Muscle of leg (tissue), 3 donors: ENCODE measurements at regions not wholly inside any gene's neighbourhood (a gene's known extent, or its start where the extent isn't known, plus 50 kb on each side); places are given as distances from the start of the nearest gene placed in this dataset.

Experiments
- DNase-seq: peaks from one replicate; pipeline ENCODE4 v3.0.0; 2013
- H3K27ac ChIP-seq: one replicate; pipeline ENCODE4 v1.5.1; 2013; ENCODE audit warnings: mild to moderate bottlenecking, low read length, control low read depth
- H3K27me3 ChIP-seq: one replicate; pipeline ENCODE4 v1.6.1; 2013; ENCODE audit warnings: low read length; ENCODE audit not compliant: control insufficient read depth, insufficient read depth
- H3K36me3 ChIP-seq: one replicate; pipeline ENCODE4 v1.6.1; 2013; ENCODE audit warnings: low read length; ENCODE audit not compliant: control insufficient read depth, insufficient read depth
- H3K4me1 ChIP-seq: one replicate; pipeline ENCODE4 v1.6.1; 2013; ENCODE audit warnings: low read length; ENCODE audit not compliant: control insufficient read depth, insufficient read depth
- H3K4me3 ChIP-seq: one replicate; pipeline ENCODE4 v1.5.1; 2013; ENCODE audit warnings: low read length, control low read depth
- H3K9me3 ChIP-seq: replicated peaks from 2 replicates; pipeline ENCODE4 v1.6.1; 2013; ENCODE audit warnings: low read depth, low read length; ENCODE audit not compliant: control insufficient read depth
- whole genome bisulfite sequencing: methylation state at CpG from one replicate; pipeline ENCODE4 v1.1.5; 2013; ENCODE audit warnings: missing lambda C conversion rate; ENCODE audit not compliant: insufficient coverage; 5-methylcytosine and 5-hydroxymethylcytosine counted together

DNA sequence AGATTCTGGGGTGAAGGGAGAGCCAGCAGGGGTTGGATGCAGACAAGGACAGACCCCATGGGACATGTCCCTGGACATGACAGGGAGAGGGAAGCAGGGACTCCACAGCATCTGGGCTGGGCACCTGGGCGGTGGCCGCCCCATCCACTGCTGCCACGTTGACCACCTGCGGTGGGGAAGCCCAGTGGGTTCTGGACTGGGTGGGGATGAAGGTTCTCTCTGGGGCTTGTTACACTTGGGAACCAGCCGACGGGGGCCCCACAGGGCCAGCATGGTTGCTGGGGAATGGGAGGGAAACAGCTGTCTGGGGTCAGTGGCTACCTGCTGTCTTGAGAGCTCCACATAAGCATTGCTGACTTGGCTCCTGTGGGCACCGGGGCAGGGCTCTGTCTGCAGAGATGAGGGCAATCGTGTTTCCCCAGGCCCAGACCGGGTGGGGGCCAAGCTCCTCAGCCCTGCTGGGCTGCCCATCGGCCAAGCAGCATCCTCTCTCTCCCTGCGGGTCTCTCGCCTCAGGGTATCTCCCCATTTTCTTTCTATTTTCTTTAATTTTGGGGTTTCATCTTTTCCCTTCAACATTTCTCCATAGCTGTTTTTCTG is 443.6 kb upstream of the PFKP start:
- no peak for DNase-seq
- H3K4me1 ChIP-seq = no peaks in the 10 kb centered on the region
- H3K27ac ChIP-seq = no peak overlapping the region
- H3K36me3 ChIP-seq = no peaks in the 10 kb centered on the region
- WGBS = 89% methylated on average over 6 of the region's 12 CpGs
- no peaks in the 10 kb centered on the region for H3K27me3 ChIP-seq
- no peak overlapping the region for H3K4me3 ChIP-seq
- H3K9me3 ChIP-seq = no peaks in the 10 kb centered on the region

GRCh38 chr10:2620827-2621521 is 446.4 kb upstream of the PFKP start:
- Histone ChIP-seq H3K9me3 (no peaks in the 10 kb centered on the region), H3K27me3 (no peaks in the 10 kb centered on the region), H3K27ac (no peak overlapping the region), H3K36me3 (no peaks in the 10 kb centered on the region), H3K4me1 (no peaks in the 10 kb centered on the region), H3K4me3 (no peak overlapping the region)
- 100% methylated on average over 2 of the region's 5 CpGs for WGBS
- DNase-seq = no peak

GRCh38 chr10:2619916-2620315 is 447.4 kb upstream of the PFKP start:
- no peak overlapping the region for H3K27ac ChIP-seq
- peak; percentile 7 for DNase-seq
- H3K36me3 ChIP-seq = no peaks in the 10 kb centered on the region
- H3K27me3 ChIP-seq = no peaks in the 10 kb centered on the region
- no CpG with 5 or more reads among the region's 4 CpGs for WGBS
- H3K4me1 ChIP-seq = no peaks in the 10 kb centered on the region
- no peaks in the 10 kb centered on the region for H3K9me3 ChIP-seq
- H3K4me3 ChIP-seq = no peak overlapping the region

GRCh38 chr10:2619472-2619871 is 447.9 kb upstream of the PFKP start:
- Histone ChIP-seq H3K36me3 (no peaks in the 10 kb centered on the region), H3K4me3 (no peak overlapping the region), H3K9me3 (no peaks in the 10 kb centered on the region), H3K27ac (no peak overlapping the region), H3K4me1 (no peaks in the 10 kb centered on the region), H3K27me3 (no peaks in the 10 kb centered on the region)
- peak; percentile 60 for DNase-seq
- WGBS = 0% methylated on average over 2 of the region's 4 CpGs

DNA sequence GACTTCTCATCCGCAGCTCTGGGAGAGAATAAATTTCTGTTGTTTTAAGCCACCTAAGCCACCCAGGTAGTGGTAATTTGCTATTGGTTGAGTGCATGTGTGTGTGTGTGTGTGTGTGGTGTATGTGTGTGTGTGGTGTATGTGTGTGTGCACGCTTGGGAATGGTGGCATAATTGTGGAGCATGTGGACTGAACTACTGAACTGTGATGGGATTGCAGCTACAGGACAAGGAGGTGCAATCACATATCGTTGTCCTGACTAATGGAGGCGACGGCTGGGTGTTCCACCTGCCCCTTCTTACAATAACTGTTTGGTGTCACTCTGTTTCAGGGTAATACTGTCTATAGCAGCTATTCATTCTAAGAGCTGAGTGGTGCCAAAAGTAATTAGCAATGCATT is 448.7 kb upstream of the PFKP start:
- H3K4me1 ChIP-seq = no peaks in the 10 kb centered on the region
- no peaks in the 10 kb centered on the region for H3K27me3 ChIP-seq
- no peak for DNase-seq
- H3K27ac ChIP-seq = no peak overlapping the region
- no peaks in the 10 kb centered on the region for H3K9me3 ChIP-seq
- WGBS = 66% methylated on average over 2 of the region's 5 CpGs
- H3K4me3 ChIP-seq = no peak overlapping the region
- H3K36me3 ChIP-seq = no peaks in the 10 kb centered on the region

DNA sequence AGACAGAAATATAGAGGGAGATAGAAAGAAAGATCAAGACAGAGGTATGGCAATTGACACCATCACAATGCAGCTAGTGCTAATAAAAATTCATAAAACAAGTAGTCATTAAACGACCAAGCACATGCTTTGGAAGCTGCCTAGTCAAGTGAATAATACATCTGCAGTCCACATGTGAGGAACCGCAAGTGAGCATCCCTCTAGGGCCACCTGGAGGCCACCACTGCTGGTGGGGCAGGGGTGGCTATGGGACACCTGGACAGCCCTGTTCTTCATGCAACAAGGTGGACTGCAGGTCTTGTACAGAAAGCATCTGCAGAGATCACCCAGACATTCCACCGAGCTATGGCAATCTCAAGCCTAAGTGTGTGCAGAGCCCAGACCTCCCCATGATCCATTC is 451.1 kb upstream of the PFKP start:
- Histone ChIP-seq H3K27ac (no peak overlapping the region), H3K4me3 (no peak overlapping the region), H3K4me1 (no peaks in the 10 kb centered on the region), H3K36me3 (no peaks in the 10 kb centered on the region), H3K9me3 (no peaks in the 10 kb centered on the region), H3K27me3 (no peaks in the 10 kb centered on the region)
- DNase-seq = no peak
- WGBS = 92% methylated on average over 2 of the region's 3 CpGs

DNA sequence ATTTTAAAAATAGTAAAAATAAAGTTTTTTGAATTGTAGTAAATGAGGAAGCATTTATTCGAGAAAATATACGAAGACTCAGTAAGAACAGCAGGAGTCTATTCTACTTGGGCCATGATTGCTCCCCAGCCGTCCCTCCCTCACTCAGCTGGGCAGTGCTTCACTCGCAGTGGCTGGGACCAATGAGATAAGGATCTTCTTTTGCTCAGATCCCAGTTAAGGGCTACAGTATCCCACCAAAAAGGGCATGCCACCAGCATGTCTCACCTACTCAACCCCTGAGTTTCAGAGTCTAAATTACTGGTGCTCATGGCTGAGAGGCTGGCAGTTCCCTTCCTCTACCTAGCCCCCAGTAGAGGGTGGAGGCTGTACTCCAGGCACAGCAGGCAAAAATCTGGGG is 455.7 kb upstream of the PFKP start:
- no peaks in the 10 kb centered on the region for H3K9me3 ChIP-seq
- H3K4me1 ChIP-seq = no peaks in the 10 kb centered on the region
- no peak overlapping the region for H3K27ac ChIP-seq
- no peak for DNase-seq
- no peaks in the 10 kb centered on the region for H3K36me3 ChIP-seq
- WGBS = 63% methylated on average over 3 of the region's 4 CpGs
- no peaks in the 10 kb centered on the region for H3K27me3 ChIP-seq
- H3K4me3 ChIP-seq = no peak overlapping the region

DNA sequence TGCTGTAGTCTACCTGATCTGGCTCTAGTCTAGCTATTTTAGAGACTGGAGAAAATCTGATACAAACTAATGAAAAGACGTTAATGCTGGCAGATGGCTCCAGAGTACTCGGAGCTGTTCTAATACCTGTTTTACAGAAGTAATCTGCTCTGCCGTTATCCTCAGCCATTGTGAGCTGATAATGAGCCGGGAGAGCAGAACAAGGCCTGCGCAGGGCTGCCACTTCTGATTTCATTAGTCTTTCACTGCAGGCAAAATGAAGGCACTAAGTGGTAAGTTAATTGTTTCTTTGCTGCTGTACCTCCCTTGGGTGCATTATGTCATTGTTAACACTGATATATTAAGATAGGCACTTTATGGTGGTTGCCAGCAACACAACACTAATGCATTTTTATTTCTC is 456.4 kb upstream of the PFKP start:
- Histone ChIP-seq H3K27ac (no peak overlapping the region), H3K4me1 (no peaks in the 10 kb centered on the region), H3K9me3 (no peaks in the 10 kb centered on the region), H3K4me3 (no peak overlapping the region), H3K36me3 (no peaks in the 10 kb centered on the region), H3K27me3 (no peaks in the 10 kb centered on the region)
- no peak for DNase-seq
- WGBS = 56% methylated on average over 3 of the region's 5 CpGs

- DNase-seq = no peak
- no peak overlapping the region for H3K4me3 ChIP-seq
- H3K36me3 ChIP-seq = no peaks in the 10 kb centered on the region
- WGBS = no CpG with 5 or more reads among the region's 3 CpGs
- no peaks in the 10 kb centered on the region for H3K4me1 ChIP-seq
- H3K9me3 ChIP-seq = no peaks in the 10 kb centered on the region
- H3K27me3 ChIP-seq = no peaks in the 10 kb centered on the region
- no peak overlapping the region for H3K27ac ChIP-seq
Measured at GRCh38 chr10:2604891-2605290, 462.5 kb upstream of the PFKP start.

- Histone ChIP-seq H3K9me3 (no peaks in the 10 kb centered on the region), H3K27ac (no peak overlapping the region), H3K27me3 (no peaks in the 10 kb centered on the region), H3K4me1 (no peaks in the 10 kb centered on the region), H3K4me3 (no peak overlapping the region), H3K36me3 (no peaks in the 10 kb centered on the region)
- WGBS = 97% methylated on average over 6 of the region's 9 CpGs
- DNase-seq = no peak
Measured at GRCh38 chr10:2599571-2599970, 467.8 kb upstream of the PFKP start.
